ENCODE measurements at regions not wholly inside any gene's neighbourhood (a gene's known extent, or its start where the extent isn't known, plus 50 kb on each side); places are given as distances from the start of the nearest gene placed in this dataset.

DNA sequence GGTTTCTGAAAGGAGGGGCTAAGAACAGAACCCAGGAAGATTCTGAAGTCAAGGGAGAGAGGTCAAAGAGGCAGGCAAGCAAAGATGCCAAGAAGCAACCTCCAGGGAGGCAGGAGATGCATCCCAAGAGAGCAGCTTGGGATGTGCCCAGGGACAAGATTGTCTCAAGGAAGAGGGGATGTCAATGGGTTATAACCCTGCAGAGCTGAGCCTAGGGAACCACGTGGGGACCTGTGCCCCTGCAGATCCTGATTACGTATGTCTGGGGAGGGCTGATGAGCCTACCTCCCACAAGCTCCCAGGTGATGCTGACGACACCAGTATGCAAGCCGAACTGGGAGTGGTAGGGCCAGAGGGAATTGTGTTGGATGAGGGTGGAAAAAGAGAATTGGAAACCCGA lies 70.9 kb upstream of the IRS2 start:
- intact Hi-C loops (cut with DNase I; ENCODE audit: low total_unique reads) = no loop called here
- DNase-seq (ENCODE audit: low spot score in 2 of 2) = no peak
- H3K4me3 ChIP-seq (ENCODE audit: low read depth, poor library complexity, severe bottlenecking) = no peak overlapping the region
- TF ChIP-seq, protein P1, sequence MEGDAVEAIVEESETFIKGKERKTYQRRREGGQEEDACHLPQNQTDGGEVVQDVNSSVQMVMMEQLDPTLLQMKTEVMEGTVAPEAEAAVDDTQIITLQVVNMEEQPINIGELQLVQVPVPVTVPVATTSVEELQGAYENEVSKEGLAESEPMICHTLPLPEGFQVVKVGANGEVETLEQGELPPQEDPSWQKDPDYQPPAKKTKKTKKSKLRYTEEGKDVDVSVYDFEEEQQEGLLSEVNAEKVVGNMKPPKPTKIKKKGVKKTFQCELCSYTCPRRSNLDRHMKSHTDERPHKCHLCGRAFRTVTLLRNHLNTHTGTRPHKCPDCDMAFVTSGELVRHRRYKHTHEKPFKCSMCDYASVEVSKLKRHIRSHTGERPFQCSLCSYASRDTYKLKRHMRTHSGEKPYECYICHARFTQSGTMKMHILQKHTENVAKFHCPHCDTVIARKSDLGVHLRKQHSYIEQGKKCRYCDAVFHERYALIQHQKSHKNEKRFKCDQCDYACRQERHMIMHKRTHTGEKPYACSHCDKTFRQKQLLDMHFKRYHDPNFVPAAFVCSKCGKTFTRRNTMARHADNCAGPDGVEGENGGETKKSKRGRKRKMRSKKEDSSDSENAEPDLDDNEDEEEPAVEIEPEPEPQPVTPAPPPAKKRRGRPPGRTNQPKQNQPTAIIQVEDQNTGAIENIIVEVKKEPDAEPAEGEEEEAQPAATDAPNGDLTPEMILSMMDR (IDR thresholded peaks at IDR 0.05) = no peak
- no peak for TF ChIP-seq POLR2A (IDR thresholded peaks at IDR 0.05)
- WGBS, 2 donors = 71 to 82% methylated on average over 5 of the region's 5 CpGs

DNA sequence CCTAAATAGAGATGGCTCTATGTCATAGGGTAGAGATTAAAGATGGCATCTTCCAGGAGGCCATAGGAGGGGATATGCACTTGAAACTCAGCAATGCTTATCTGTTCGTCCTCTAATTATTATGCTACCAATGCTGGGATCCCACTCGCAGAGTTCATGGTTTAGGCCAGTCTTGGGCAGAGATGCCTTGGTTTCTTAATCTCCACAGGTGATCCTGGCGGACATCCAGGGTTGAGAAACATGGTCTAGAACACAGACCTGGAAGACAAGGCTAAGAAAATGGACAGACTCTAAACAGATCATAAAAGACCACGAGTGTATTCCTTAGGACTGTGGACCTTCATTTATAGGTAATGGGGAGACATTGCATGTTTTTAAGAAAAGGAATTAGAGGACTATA lies 70.0 kb upstream of the IRS2 start:
- no peak for DNase-seq (ENCODE audit: low spot score in 2 of 2)
- WGBS, 2 donors = 77 to 78% methylated on average over 4 of the region's 4 CpGs
- intact Hi-C loops (cut with DNase I; ENCODE audit: low total_unique reads) = no loop called here
- TF ChIP-seq, protein P1 (IDR thresholded peaks at IDR 0.05) = no peak
- no peak for TF ChIP-seq POLR2A (IDR thresholded peaks at IDR 0.05)
- H3K4me3 ChIP-seq (ENCODE audit: low read depth, poor library complexity, severe bottlenecking) = no peak overlapping the region

- no peak overlapping the region for H3K4me3 ChIP-seq (ENCODE audit: low read depth, poor library complexity, severe bottlenecking)
- intact Hi-C loops (cut with DNase I; ENCODE audit: low total_unique reads) = no loop called here
- TF ChIP-seq, protein P1 (IDR thresholded peaks at IDR 0.05) = no peak
- no peak for TF ChIP-seq POLR2A (IDR thresholded peaks at IDR 0.05)
- DNase-seq (ENCODE audit: low spot score in 2 of 2) = no peak
- WGBS, 2 donors = 83 to 88% methylated on average over 5 of the region's 5 CpGs
Measured at GRCh38 chr13:109853153-109853552, 66.8 kb upstream of the IRS2 start.

- no peak for DNase-seq (ENCODE audit: low spot score in 2 of 2)
- no peak overlapping the region for H3K4me3 ChIP-seq (ENCODE audit: low read depth, poor library complexity, severe bottlenecking)
- 73 to 79% methylated on average over 4 of the region's 4 CpGs for WGBS, 2 donors
- TF ChIP-seq, protein P1 (IDR thresholded peaks at IDR 0.05) = no peak
- TF ChIP-seq POLR2A (IDR thresholded peaks at IDR 0.05) = no peak
- intact Hi-C loops (cut with DNase I; ENCODE audit: low total_unique reads) = no loop called here
Measured at GRCh38 chr13:109846185-109846584, 59.8 kb upstream of the IRS2 start.

DNA sequence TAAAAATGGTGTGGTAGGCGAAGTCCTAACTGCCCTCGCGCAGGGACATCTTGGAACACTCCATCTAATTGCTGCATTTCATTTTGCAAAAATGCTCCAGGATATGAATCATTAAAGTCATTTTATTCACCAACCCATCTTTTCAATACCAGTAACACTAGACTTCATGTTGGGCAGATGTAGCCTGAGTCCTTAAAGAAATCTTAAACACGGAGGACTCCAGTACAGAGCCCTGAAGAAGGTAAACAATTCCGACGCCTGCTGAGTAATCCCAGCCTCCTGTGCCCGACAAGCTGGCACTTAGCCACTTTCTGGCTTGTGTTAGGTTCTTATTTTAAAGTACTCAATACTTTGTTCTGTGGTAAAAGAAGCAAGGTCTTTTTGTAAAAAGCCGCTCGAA lies 58.0 kb upstream of the IRS2 start:
- intact Hi-C loops (cut with DNase I; ENCODE audit: low total_unique reads) = no loop called here

GRCh38 chr13:109843695-109844094 lies 57.3 kb upstream of the IRS2 start:
- DNase-seq (ENCODE audit: low spot score in 2 of 2) = no peak

More for the DNA sequence above, 58.0 kb upstream of the IRS2 start:
- H3K4me3 ChIP-seq (ENCODE audit: low read depth, poor library complexity, severe bottlenecking) = no peak overlapping the region
- TF ChIP-seq, protein P1 (IDR thresholded peaks at IDR 0.05) = no peak
- no peak for TF ChIP-seq POLR2A (IDR thresholded peaks at IDR 0.05)
- DNase-seq (ENCODE audit: low spot score in 2 of 2) = no peak
- 63 to 64% methylated on average over 9 of the region's 9 CpGs for WGBS, 2 donors

More at GRCh38 chr13:109843695-109844094, 57.3 kb upstream of the IRS2 start:
- no peak overlapping the region for H3K4me3 ChIP-seq (ENCODE audit: low read depth, poor library complexity, severe bottlenecking)
- 91% methylated on average over 8 of the region's 8 CpGs for WGBS, 2 donors
- no peak for TF ChIP-seq POLR2A (IDR thresholded peaks at IDR 0.05)
- TF ChIP-seq, protein P1 (IDR thresholded peaks at IDR 0.05) = no peak
- intact Hi-C loops (cut with DNase I; ENCODE audit: low total_unique reads) = no loop called here

Measured in lower leg skin (tissue), 4 donors.